ENCODE measurements at regions not wholly inside any gene's neighbourhood (a gene's known extent, or its start where the extent isn't known, plus 50 kb on each side); places are given as distances from the start of the nearest gene placed in this dataset.

DNA sequence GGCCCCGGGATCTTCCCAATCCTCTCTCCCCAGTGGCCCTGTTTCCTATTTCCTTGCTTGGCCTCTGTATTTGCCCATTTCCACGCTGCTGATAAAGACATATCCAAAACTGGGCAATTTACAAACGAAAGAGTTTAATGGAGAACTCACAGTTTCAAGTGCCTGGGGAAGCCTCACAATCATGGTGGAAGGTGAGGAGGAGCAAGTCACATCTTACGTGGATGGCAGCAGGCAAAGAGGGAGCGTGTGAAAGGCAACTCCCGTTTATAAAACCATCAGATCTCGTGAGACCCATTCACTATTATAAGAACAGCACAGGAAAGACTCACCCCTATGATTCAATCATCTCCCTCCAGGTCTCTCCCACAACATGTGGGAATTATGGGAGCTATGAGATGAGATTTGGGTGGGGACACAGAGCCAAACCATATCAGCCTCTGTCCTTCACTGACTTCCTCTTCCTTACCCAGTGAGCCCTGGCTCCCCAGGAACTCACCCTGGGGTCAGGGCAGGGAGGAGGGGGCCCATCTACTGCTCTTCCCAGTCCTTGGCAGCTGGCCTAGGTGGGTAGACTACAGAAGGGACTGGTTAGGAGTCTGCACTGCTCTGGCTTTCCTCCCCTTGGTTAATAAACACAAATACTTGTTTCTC, 105.8 kb upstream of the MYCN start:
- TF ChIP-seq, protein P1, sequence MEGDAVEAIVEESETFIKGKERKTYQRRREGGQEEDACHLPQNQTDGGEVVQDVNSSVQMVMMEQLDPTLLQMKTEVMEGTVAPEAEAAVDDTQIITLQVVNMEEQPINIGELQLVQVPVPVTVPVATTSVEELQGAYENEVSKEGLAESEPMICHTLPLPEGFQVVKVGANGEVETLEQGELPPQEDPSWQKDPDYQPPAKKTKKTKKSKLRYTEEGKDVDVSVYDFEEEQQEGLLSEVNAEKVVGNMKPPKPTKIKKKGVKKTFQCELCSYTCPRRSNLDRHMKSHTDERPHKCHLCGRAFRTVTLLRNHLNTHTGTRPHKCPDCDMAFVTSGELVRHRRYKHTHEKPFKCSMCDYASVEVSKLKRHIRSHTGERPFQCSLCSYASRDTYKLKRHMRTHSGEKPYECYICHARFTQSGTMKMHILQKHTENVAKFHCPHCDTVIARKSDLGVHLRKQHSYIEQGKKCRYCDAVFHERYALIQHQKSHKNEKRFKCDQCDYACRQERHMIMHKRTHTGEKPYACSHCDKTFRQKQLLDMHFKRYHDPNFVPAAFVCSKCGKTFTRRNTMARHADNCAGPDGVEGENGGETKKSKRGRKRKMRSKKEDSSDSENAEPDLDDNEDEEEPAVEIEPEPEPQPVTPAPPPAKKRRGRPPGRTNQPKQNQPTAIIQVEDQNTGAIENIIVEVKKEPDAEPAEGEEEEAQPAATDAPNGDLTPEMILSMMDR (IDR thresholded peaks at IDR 0.05; ENCODE audit: borderline replicate concordance, insufficient read depth, low read depth, low read length): no peak

DNA sequence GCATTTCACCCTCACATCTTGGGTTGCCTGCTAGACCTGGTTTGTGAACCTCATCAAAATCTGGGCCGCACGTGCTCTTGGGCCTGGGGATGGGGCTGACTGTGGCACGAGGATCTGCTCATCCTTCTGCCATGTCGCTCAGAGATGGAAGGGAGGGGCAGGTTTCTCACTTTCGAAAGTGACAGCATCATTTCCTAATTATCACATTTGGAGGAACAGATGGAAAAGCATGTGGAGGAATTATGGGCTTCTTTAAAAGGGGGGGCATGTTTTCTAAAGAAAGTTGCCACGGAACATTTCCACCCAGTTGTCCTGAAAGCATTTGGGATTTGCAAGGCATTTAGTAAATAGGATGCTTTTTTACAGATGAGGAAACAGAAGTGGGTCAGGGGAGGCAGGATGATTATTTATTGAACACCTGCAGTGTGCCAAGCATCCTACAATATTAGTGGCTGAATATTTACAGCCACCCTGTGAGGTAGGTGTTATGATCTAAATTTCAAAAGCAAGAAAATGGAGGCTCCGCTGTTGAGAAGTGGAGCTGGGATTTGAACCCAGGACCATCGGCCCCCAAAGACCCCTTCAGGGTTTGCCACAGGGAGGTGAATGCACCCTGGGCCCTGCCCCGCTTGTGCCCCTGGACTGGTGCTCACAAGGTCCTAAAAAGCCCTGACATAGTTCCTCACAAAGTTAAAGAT, 104.2 kb upstream of the MYCN start:
- H3K4me3 ChIP-seq (ENCODE audit: low read depth, low read length): no peak overlapping the region
- TF ChIP-seq, protein P1 (IDR thresholded peaks at IDR 0.05; ENCODE audit: borderline replicate concordance, insufficient read depth, low read depth, low read length): no peak

More for the DNA sequence above, 105.8 kb upstream of the MYCN start:
- no peak overlapping the region for H3K4me3 ChIP-seq (ENCODE audit: low read depth, low read length)

DNA sequence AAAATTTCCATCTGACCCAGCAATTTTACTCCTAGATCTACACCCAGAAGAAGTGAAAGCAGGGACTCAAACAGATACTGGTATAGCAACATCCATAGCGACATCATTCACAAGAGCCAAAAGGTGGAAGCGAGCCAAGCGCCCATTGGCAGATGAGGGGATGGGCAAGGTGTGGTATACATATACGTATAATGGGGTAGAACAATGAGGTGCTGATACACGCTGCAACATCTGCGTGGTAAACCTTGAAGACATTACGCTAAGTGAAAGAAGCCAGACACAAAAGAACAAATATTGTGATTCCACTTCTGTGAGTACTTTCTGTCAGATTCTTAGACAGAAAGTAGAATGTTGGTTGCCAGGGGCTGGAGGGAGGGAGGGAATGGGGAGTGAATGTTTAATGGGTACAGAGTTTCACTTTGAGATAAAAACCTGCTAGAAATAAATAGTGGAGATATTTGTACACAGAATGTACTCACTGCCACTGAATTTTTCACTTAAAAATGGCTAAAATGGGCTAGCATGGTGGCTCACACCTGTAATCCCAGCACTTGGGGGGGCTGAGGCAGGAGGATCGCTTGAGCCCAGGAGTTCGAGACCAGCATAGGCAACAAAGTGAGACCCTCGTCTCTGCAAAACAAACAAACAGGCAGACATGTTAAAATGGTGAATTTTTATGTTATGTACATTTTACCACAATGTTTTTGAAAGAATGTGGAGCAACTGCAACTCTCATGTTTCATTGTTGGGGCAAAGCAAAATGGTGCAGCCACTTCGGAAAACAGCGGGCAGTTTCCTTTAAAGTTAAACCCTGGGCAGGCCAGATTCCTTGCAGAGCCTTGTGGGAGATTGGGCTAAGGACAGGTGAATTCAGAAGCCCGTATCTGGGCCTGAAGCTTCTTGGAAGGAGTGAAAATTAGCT, 103.4 kb upstream of the MYCN start:
- no peak overlapping the region for H3K4me3 ChIP-seq (ENCODE audit: low read depth, low read length)
- TF ChIP-seq, protein P1 (IDR thresholded peaks at IDR 0.05; ENCODE audit: borderline replicate concordance, insufficient read depth, low read depth, low read length): no peak

DNA sequence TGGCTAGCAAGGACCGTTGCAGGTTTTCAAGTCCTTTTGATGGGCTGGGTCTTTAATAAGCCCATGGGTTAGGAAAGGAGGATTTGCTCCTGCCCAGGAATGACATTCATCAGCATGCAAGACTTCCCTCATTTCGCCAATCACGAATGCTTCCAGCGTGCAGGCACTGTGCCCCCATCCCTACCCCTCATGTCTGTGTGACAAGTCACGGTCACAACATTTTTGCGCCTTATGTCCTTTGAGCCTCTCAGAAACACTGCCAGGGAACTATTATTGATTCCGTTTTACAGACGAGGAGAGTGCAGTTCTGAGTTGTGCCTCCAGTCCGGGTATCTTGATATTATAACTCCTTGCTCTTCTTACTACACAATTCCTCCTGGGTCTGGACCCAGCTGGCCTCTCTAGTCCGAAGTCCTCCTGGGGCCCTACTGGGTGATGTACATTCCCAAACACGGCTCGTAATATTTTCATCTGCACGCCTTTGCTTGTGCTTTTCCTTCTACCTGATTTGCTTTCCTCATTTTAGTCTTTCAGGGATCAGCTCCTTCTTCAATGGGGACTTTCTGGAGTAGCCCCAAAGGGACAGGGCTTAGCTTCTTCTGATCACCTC, 101.8 kb upstream of the MYCN start:
- TF ChIP-seq, protein P1 (IDR thresholded peaks at IDR 0.05; ENCODE audit: borderline replicate concordance, insufficient read depth, low read depth, low read length): no peak

DNA sequence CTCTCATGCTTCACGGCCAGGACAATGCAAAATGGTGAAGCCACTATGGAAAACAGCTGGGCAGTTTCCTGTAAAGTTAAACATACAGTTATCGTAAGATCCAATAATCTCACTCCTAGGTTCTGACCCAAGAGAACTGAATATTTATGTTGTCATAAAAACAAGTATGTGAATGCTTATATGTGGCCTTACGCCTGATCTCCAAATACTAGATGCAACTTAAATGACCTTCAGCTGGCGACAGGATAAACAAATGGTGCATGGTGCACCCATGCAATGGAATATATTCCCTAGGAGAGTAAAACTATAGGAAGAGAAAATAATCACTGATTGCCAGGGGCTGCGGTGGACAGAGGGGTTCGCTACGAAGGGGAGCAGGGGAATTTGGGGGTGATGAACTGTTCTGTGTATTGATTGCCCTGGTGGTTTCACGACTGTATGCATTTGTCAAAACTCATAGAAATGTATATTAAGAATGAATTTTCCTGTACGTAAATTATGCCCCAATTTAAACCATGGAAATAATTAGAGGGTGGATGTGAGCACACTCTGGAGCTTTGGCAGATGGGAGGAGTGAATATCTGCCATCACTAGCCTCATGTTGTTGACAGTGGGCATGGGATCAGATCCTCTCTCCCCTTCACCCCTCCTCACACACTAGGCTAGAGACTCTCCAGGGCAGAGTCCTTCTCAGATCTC, 100.8 kb upstream of the MYCN start:
- TF ChIP-seq, protein P1 (IDR thresholded peaks at IDR 0.05; ENCODE audit: borderline replicate concordance, insufficient read depth, low read depth, low read length): no peak
- no peak overlapping the region for H3K4me3 ChIP-seq (ENCODE audit: low read depth, low read length)

More for the DNA sequence above, 101.8 kb upstream of the MYCN start:
- H3K4me3 ChIP-seq (ENCODE audit: low read depth, low read length): no peak overlapping the region

DNA sequence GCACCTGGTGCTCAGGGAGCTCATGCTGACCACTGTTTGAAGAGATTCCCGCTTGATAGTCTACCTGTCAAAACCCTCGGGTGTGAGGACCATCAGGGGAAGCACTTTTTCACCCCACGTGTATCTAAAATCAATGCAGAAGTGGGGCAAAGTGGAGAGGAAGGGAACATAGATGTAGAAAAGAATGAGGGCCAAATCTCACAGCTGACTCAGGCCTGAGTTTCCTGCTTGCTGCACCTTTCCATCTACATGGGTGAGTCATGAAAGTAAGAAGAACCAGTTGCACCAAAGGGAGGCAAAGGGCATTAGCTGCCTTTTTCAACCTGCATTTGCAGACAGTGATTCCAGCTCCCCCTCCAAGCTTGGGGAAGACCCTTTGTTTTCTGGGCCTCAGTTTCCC, 100.2 kb upstream of the MYCN start:
- TF ChIP-seq, protein P1 (IDR thresholded peaks at IDR 0.05; ENCODE audit: borderline replicate concordance, insufficient read depth, low read depth, low read length): no peak
- no peak overlapping the region for H3K4me3 ChIP-seq (ENCODE audit: low read depth, low read length)

Data from GM12875 (cell line).